ENCODE measurements at regions not wholly inside any gene's neighbourhood (a gene's known extent, or its start where the extent isn't known, plus 50 kb on each side); places are given as distances from the start of the nearest gene placed in this dataset.

- TF ChIP-seq CTCF (IDR thresholded peaks at IDR 0.05; ENCODE audit: low read depth, low read length, poor library complexity, severe bottlenecking) (no peak), EZH2phosphoT487 (IDR thresholded peaks at IDR 0.05; ENCODE audit: borderline replicate concordance, low read length) (no peak)
Measured at GRCh38 chr16:7183768-7184167, 148.9 kb upstream of the RBFOX1 start.
